SU-DHL-6 (cell line): ENCODE measurements at regions not wholly inside any gene's neighbourhood (a gene's known extent, or its start where the extent isn't known, plus 50 kb on each side); places are given as distances from the start of the nearest gene placed in this dataset.

Experiments used
- H2AFZ ChIP-seq: fragments of 200-600 bp; sonication (generic); 2 replicates; pipeline ENCODE4 v1.6.1; 2014; ENCODE audit warnings: low read depth, mild to moderate bottlenecking, moderate library complexity, mixed read lengths, antibody characterized with exemption, low read length; ENCODE audit not compliant: severe bottlenecking
- H3F3A ChIP-seq: fragments of 200-600 bp; shearing (Covaris generic); 2 replicates; pipeline ENCODE4 v1.6.0; 2016; ENCODE audit warnings: antibody characterized with exemption, mild to moderate bottlenecking; ENCODE audit not compliant: insufficient read depth
- H3K27ac ChIP-seq: fragments of 200-600 bp; sonication (generic); 2 replicates; pipeline ENCODE4 v1.5.1; 2016; ENCODE audit warnings: low read depth, mild to moderate bottlenecking, low read length, moderate library complexity, mixed read lengths
- H3K27me3 ChIP-seq: fragments of 200-600 bp; sonication (generic), shearing (Covaris generic); 2 replicates; pipeline ENCODE4 v1.6.0; 2014; ENCODE audit warnings: mild to moderate bottlenecking, low read length
- H3K36me3 ChIP-seq: fragments of 200-600 bp; sonication (generic); 2 replicates; pipeline ENCODE4 v1.6.1; 2014; ENCODE audit warnings: mild to moderate bottlenecking, low read length, mixed read lengths
- H3K4me2 ChIP-seq: fragments of 300-600, 200-600 bp; shearing (Covaris generic), sonication (generic); 2 replicates; pipeline ENCODE4 v1.6.0; 2014; ENCODE audit warnings: low read length, low read depth, mild to moderate bottlenecking; ENCODE audit not compliant: poor library complexity, severe bottlenecking
- H3K4me3 ChIP-seq: fragments of 200-600 bp; sonication (generic); 2 replicates; pipeline ENCODE4 v1.5.1; 2014; ENCODE audit warnings: antibody characterized with exemption, low read length, mild to moderate bottlenecking, mixed read lengths; ENCODE audit not compliant: insufficient read depth, poor library complexity, severe bottlenecking
- H3K79me2 ChIP-seq: fragments of 200-600 bp; sonication (generic); 2 replicates; pipeline ENCODE4 v1.6.1; 2014; ENCODE audit warnings: mild to moderate bottlenecking, low read length, moderate library complexity; ENCODE audit not compliant: insufficient read depth
- H3K9ac ChIP-seq: fragments of 200-600 bp; sonication (generic); 2 replicates; pipeline ENCODE4 v1.7.0; 2014; ENCODE audit warnings: mild to moderate bottlenecking, low read length
- H3K9me2 ChIP-seq: fragments of 200-600 bp; sonication (generic); replicated peaks from 2 replicates; pipeline ENCODE4 v1.6.1; 2014; ENCODE audit warnings: low read length; ENCODE audit not compliant: insufficient read depth
- H3K9me3 ChIP-seq: fragments of 200-600 bp; sonication (generic); 2 replicates; pipeline ENCODE4 v1.6.1; 2014; ENCODE audit warnings: low read length, mixed read lengths; ENCODE audit not compliant: insufficient read depth
- H4K20me1 ChIP-seq: fragments of 200-600 bp; sonication (generic); 2 replicates; pipeline ENCODE4 v1.6.1; 2014; ENCODE audit warnings: low read depth, mild to moderate bottlenecking, antibody characterized with exemption, low read length, moderate library complexity, mixed read lengths
- EZH2phosphoT487 ChIP-seq: fragments of 200-600 bp; sonication (generic), shearing (Covaris generic); conservative IDR thresholded peaks from 2 replicates; pipeline ENCODE4 v1.6.1; 2018; ENCODE audit warnings: mild to moderate bottlenecking, antibody characterized with exemption, low read length, moderate library complexity, mixed read lengths
- TF ChIP-seq, protein P1 (sequence below): fragments of 200-600 bp; sonication (generic); IDR thresholded peaks from one replicate; pipeline ENCODE4 v1.5.1; 2017; ENCODE audit warnings: antibody characterized with exemption, mild to moderate bottlenecking, low read length, moderate library complexity; ENCODE audit not compliant: insufficient read depth, poor library complexity, severe bottlenecking

DNA sequence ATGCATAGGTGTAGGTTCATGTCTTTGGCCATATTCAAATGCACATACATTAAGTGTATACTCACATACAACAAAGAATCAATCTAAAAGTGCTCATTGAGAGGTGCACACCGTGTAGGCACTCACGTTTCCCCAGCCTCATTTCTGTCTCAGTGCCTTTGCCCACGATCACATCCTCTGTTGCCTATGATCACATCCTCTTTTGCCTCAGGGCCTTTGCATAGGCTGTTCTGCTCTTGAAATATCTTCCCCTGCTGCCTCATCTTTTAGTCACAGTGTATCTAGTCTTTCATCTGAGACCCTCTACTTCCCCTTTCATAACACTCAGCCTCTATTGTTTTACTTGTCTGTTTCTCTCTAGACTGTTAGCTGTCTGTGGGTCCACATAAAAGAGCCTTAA, 69.3 kb downstream of the FOXD2 start:
- Histone ChIP-seq H3F3A (no peaks in the 10 kb centered on the region), H3K9me2 (no peaks in the 10 kb centered on the region), H2AFZ (no peak overlapping the region), H3K27me3 (no peaks in the 10 kb centered on the region), H3K79me2 (no peaks in the 10 kb centered on the region), H3K4me3 (no peak overlapping the region), H3K9ac (no peak overlapping the region), H3K9me3 (no peaks in the 10 kb centered on the region), H3K27ac (no peak overlapping the region), H3K36me3 (no peaks in the 10 kb centered on the region), H4K20me1 (no peaks in the 10 kb centered on the region), H3K4me2 (no peak overlapping the region)
- TF ChIP-seq, protein P1, sequence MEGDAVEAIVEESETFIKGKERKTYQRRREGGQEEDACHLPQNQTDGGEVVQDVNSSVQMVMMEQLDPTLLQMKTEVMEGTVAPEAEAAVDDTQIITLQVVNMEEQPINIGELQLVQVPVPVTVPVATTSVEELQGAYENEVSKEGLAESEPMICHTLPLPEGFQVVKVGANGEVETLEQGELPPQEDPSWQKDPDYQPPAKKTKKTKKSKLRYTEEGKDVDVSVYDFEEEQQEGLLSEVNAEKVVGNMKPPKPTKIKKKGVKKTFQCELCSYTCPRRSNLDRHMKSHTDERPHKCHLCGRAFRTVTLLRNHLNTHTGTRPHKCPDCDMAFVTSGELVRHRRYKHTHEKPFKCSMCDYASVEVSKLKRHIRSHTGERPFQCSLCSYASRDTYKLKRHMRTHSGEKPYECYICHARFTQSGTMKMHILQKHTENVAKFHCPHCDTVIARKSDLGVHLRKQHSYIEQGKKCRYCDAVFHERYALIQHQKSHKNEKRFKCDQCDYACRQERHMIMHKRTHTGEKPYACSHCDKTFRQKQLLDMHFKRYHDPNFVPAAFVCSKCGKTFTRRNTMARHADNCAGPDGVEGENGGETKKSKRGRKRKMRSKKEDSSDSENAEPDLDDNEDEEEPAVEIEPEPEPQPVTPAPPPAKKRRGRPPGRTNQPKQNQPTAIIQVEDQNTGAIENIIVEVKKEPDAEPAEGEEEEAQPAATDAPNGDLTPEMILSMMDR: no peak
- TF ChIP-seq EZH2phosphoT487: no peak

- no peak overlapping the region for H3K9ac ChIP-seq
- no peak overlapping the region for H3K4me3 ChIP-seq
- H3K4me2 ChIP-seq: no peak overlapping the region
- H4K20me1 ChIP-seq: no peaks in the 10 kb centered on the region
- no peaks in the 10 kb centered on the region for H3K79me2 ChIP-seq
- no peaks in the 10 kb centered on the region for H3K27me3 ChIP-seq
- no peak overlapping the region for H3K27ac ChIP-seq
- H3K9me2 ChIP-seq: no peaks in the 10 kb centered on the region
- peak overlapping the region; percentile 13 for H2AFZ ChIP-seq
- no peaks in the 10 kb centered on the region for H3K9me3 ChIP-seq
- no peaks in the 10 kb centered on the region for H3K36me3 ChIP-seq
- TF ChIP-seq, protein P1: no peak
- TF ChIP-seq EZH2phosphoT487: no peak
- H3F3A ChIP-seq: no peaks in the 10 kb centered on the region
Measured at GRCh38 chr1:47507881-47508701, 70.2 kb downstream of the FOXD2 start.

- H3K36me3 ChIP-seq: no peaks in the 10 kb centered on the region
- no peak overlapping the region for H3K4me2 ChIP-seq
- no peaks in the 10 kb centered on the region for H3K9me3 ChIP-seq
- no peaks in the 10 kb centered on the region for H3F3A ChIP-seq
- TF ChIP-seq, protein P1: no peak
- TF ChIP-seq EZH2phosphoT487: no peak
- no peaks in the 10 kb centered on the region for H3K27me3 ChIP-seq
- H2AFZ ChIP-seq: no peak overlapping the region
- H3K27ac ChIP-seq: no peak overlapping the region
- no peaks in the 10 kb centered on the region for H3K9me2 ChIP-seq
- H3K9ac ChIP-seq: no peak overlapping the region
- H4K20me1 ChIP-seq: no peaks in the 10 kb centered on the region
- H3K4me3 ChIP-seq: no peak overlapping the region
- no peaks in the 10 kb centered on the region for H3K79me2 ChIP-seq
Measured at GRCh38 chr1:47508702-47509431, 71.0 kb downstream of the FOXD2 start.
